Esophagus muscularis mucosa (tissue), 4 donors: ENCODE measurements at regions not wholly inside any gene's neighbourhood (a gene's known extent, or its start where the extent isn't known, plus 50 kb on each side); places are given as distances from the start of the nearest gene placed in this dataset.

Source experiments
- DNase-seq: peaks from one replicate; pipeline ENCODE4 v3.0.0-alpha.2; 2017; ENCODE audit errors: extremely low spot score
- H3K27ac ChIP-seq, 4 donors: fragments of 200-600 bp; sonication (generic); replicated peaks in 1 of 4; 1 replicate in 3 of 4; 2 replicates in 1 of 4; pipeline ENCODE4 v1.5.1; 2016 to 2019; ENCODE audit warnings: mild to moderate bottlenecking in 1 of 4
- H3K27me3 ChIP-seq, 4 donors: fragments of 200-600 bp; sonication (generic); one replicate each; pipeline versions ENCODE4 v1.5.1 to v1.6.0; 2016 to 2019
- H3K36me3 ChIP-seq, 4 donors: fragments of 200-600 bp; sonication (generic); one replicate each; pipeline ENCODE4 v1.5.1; 2016 to 2019
- H3K4me1 ChIP-seq, 4 donors: fragments of 200-600 bp; sonication (generic); one replicate each; pipeline ENCODE4 v1.5.1; 2016 to 2019
- H3K4me3 ChIP-seq, 4 donors: fragments of 200-600 bp; sonication (generic); 1 replicate in 2 of 4; 2 replicates in 2 of 4; pipeline ENCODE4 v1.5.1; 2016 to 2019; ENCODE audit warnings: mild to moderate bottlenecking in 4 of 4, moderate library complexity in 1 of 4
- H3K9me3 ChIP-seq, 4 donors: fragments of 200-600 bp; sonication (generic); 1 replicate in 3 of 4; 2 replicates in 1 of 4; pipeline ENCODE4 v1.5.1; 2016 to 2019
- EP300 ChIP-seq: sonication (generic); formaldehyde crosslinking; IDR thresholded peaks from one replicate; pipeline ENCODE4 v1.6.1; 2017; ENCODE audit warnings: antibody characterized with exemption
- POLR2A ChIP-seq: fragments of 450-650 bp; IDR thresholded peaks from one replicate; pipeline ENCODE4 v1.6.1; 2017; ENCODE audit warnings: antibody characterized with exemption, moderate library complexity, mild to moderate bottlenecking, low read depth
- POLR2AphosphoS5 ChIP-seq, 2 donors: sonication (generic); formaldehyde crosslinking; IDR thresholded peaks; one replicate each; pipeline ENCODE4 v1.6.1; 2017; ENCODE audit warnings: antibody characterized with exemption in 2 of 2
- WGBS: methylation state at CpG from one replicate; pipeline ENCODE4 v1.1.5; 2018; 5-methylcytosine and 5-hydroxymethylcytosine counted together
- intact Hi-C: fragments of 100-400 bp; cut with DNase I; formaldehyde crosslinking; loops from one replicate; pipeline ENCODE4 v1.15.1; 2023
- TF ChIP-seq, protein P1 (sequence below), 3 experiments: fragments of 200-600 bp in 2 of 3; fragments of 450-650 bp in 1 of 3; sonication (generic) in 2 of 3; IDR thresholded peaks; one replicate each; pipeline ENCODE4 v1.5.1; 2017 to 2019; ENCODE audit warnings: antibody characterized with exemption in 3 of 3, mild to moderate bottlenecking in 2 of 3, moderate library complexity in 1 of 3

DNA sequence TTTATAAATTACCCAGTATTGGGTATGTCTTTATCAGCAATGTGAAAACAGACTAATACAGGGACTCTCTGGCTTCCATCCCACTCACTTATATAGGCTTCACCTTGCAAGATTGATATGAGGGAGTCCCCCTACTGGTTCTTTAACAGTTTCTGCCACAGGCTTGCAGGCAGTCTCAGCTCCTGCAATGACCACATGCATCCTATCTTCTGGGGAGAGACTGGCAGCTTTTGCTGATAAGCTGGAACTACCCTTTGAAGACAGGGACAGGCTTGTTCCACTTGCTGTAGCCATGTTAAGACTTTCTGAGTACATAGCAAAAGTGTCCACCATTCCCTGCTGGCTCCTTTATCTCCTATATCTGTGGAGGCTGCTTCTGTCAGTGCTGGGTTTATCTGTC, 531.7 kb upstream of the FLRT2 start:
- Histone ChIP-seq H3K4me3 (no peak overlapping the region), H3K36me3 (no peaks in the 10 kb centered on the region), H3K4me1 (no peaks in the 10 kb centered on the region), H3K27ac (no peak overlapping the region), H3K9me3 (no peaks in the 10 kb centered on the region), H3K27me3 (no peaks in the 10 kb centered on the region)
- intact Hi-C loops = no loop called here
- TF ChIP-seq POLR2A (no peak), EP300 (no peak), POLR2AphosphoS5 (IDR thresholded peaks at IDR 0.05) (no peak)
- TF ChIP-seq, protein P1, sequence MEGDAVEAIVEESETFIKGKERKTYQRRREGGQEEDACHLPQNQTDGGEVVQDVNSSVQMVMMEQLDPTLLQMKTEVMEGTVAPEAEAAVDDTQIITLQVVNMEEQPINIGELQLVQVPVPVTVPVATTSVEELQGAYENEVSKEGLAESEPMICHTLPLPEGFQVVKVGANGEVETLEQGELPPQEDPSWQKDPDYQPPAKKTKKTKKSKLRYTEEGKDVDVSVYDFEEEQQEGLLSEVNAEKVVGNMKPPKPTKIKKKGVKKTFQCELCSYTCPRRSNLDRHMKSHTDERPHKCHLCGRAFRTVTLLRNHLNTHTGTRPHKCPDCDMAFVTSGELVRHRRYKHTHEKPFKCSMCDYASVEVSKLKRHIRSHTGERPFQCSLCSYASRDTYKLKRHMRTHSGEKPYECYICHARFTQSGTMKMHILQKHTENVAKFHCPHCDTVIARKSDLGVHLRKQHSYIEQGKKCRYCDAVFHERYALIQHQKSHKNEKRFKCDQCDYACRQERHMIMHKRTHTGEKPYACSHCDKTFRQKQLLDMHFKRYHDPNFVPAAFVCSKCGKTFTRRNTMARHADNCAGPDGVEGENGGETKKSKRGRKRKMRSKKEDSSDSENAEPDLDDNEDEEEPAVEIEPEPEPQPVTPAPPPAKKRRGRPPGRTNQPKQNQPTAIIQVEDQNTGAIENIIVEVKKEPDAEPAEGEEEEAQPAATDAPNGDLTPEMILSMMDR (IDR thresholded peaks at IDR 0.05) = no peak
- DNase-seq = no peak

DNA sequence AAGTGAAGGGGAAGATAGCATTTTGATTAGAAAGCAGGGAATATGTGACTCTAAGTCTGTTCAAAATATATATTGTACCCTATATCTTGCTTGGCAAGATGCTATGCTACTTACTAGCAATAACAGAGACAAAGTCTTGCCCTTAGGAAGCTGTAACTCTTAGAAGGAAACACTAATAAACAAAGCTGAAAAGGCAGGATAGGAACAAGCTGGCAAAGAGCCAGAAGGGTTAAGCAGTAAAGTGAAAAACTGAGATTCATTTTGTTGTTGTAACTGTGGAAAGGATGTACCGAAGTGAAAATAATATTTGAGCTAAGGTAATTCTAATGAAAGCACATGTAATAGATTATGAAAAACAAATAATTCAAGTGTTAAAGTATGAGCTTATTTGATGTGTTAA, 527.1 kb upstream of the FLRT2 start:
- H3K27ac ChIP-seq = no peak overlapping the region
- TF ChIP-seq, protein P1 (IDR thresholded peaks at IDR 0.05) = no peak
- no peak for TF ChIP-seq EP300
- TF ChIP-seq POLR2AphosphoS5 (IDR thresholded peaks at IDR 0.05) = no peak
- TF ChIP-seq POLR2A = no peak
- no peak for DNase-seq
- no peaks in the 10 kb centered on the region for H3K4me1 ChIP-seq
- 71% methylated on average over 1 of the region's 1 CpG for WGBS
- intact Hi-C loops = no loop called here
- no peaks in the 10 kb centered on the region for H3K36me3 ChIP-seq
- no peaks in the 10 kb centered on the region for H3K9me3 ChIP-seq
- no peak overlapping the region for H3K4me3 ChIP-seq
- no peaks in the 10 kb centered on the region for H3K27me3 ChIP-seq

DNA sequence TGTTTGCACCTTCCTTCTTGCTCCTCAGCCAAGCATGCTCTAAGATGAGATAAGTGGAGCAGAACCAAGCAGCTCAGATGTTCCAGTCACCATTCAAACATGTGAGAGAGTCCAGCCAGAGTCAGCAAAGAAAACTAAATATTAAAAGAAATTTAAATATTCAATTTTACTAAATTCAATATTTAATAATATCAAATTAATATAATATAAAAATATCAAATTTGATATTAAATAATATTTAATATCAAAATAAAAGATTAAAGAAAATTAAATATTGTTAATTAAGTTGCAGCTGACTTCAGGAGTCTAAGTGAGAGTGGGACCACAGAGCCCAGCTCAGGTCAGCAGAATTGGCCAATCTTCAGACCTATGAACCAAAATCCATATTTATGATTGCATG, 526.1 kb upstream of the FLRT2 start:
- Histone ChIP-seq H3K27me3 (no peaks in the 10 kb centered on the region), H3K4me1 (no peaks in the 10 kb centered on the region), H3K4me3 (no peak overlapping the region), H3K9me3 (no peaks in the 10 kb centered on the region), H3K27ac (no peak overlapping the region), H3K36me3 (no peaks in the 10 kb centered on the region)
- intact Hi-C loops = no loop called here
- TF ChIP-seq, protein P1 (IDR thresholded peaks at IDR 0.05) = no peak
- TF ChIP-seq EP300 (no peak), POLR2A (no peak), POLR2AphosphoS5 (IDR thresholded peaks at IDR 0.05) (no peak)
- no peak for DNase-seq

DNA sequence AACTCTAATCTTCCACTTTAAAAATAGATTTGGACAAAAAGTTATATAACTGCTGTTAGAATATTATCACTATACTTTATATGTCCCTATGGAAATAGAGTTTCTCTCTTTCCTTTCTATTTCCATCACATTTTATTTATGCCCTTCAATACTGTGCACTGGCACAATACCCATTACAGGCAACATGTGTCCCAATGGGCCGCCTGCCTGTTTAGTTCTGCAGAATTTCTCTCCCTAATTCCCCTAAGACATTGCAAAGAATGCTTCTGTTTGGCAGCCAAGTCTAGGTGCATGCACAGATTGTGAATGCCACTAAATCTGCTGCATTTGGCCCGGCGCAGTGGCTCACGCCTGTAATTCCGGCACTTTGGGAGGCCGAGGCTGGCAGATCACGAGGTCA, 520.4 kb upstream of the FLRT2 start:
- H3K27me3 ChIP-seq = no peaks in the 10 kb centered on the region
- no peak for DNase-seq
- 87% methylated on average over 7 of the region's 7 CpGs for WGBS
- TF ChIP-seq, protein P1 (IDR thresholded peaks at IDR 0.05) = no peak
- TF ChIP-seq POLR2AphosphoS5 (IDR thresholded peaks at IDR 0.05) = no peak
- TF ChIP-seq EP300 = no peak
- no peak for TF ChIP-seq POLR2A
- no peaks in the 10 kb centered on the region for H3K4me1 ChIP-seq
- H3K27ac ChIP-seq = no peak overlapping the region
- H3K9me3 ChIP-seq = no peaks in the 10 kb centered on the region
- no peak overlapping the region for H3K4me3 ChIP-seq
- no peaks in the 10 kb centered on the region for H3K36me3 ChIP-seq
- intact Hi-C loops = no loop called here

DNA sequence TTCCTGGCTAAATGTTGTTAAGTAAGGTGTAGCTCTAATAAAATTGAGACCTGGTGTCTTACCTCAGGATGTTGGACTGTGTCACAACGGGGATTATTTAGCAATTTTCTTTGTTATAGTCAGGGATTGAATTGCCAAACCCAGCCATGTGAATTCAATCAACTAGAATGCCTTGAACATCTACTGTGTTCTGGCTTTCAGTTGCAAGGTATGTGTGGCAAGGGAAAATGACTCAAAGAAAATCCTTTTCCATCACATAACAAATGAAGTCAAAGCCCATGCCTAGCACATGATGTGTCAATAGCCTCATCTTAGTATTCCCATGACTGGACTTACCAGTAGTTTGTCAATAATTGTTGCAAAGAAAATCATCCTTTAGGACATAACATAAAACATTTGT, 519.8 kb upstream of the FLRT2 start:
- Histone ChIP-seq H3K27ac (no peak overlapping the region), H3K27me3 (no peaks in the 10 kb centered on the region), H3K36me3 (no peaks in the 10 kb centered on the region), H3K4me3 (no peak overlapping the region), H3K4me1 (no peaks in the 10 kb centered on the region), H3K9me3 (no peaks in the 10 kb centered on the region)
- no peak for DNase-seq
- TF ChIP-seq, protein P1 (IDR thresholded peaks at IDR 0.05) = no peak
- TF ChIP-seq POLR2AphosphoS5 (IDR thresholded peaks at IDR 0.05) (no peak), POLR2A (no peak), EP300 (no peak)
- intact Hi-C loops = no loop called here
- WGBS = 63% methylated on average over 1 of the region's 1 CpG
